ENCODE measurements at regions not wholly inside any gene's neighbourhood (a gene's known extent, or its start where the extent isn't known, plus 50 kb on each side); places are given as distances from the start of the nearest gene placed in this dataset.
"Not testable (repeated sequence)": the region's sequence is repeated elsewhere in the genome, so short reads cannot be mapped to it uniquely, and the experiment has no call there.

- no peak for DNase-seq (ENCODE audit: low read depth)
- TF ChIP-seq CTCF (IDR thresholded peaks at IDR 0.05; ENCODE audit: insufficient read depth, low read depth, low read length), result no peak
- no peak overlapping the region for H3K4me3 ChIP-seq (ENCODE audit: low read depth, low read length)
These were observed 227.1 kb upstream of the CYLC2 start for GRCh38 chr9:102768002-102768401.

GRCh38 chr9:102767076-102767475, 228.1 kb upstream of the CYLC2 start:
- H3K4me3 ChIP-seq (ENCODE audit: low read depth, low read length), result no peak overlapping the region
- no peak for DNase-seq (ENCODE audit: low read depth)
- no peak for TF ChIP-seq CTCF (IDR thresholded peaks at IDR 0.05; ENCODE audit: insufficient read depth, low read depth, low read length)

GRCh38 chr9:102740578-102740977, 254.6 kb upstream of the CYLC2 start:
- no peak for TF ChIP-seq CTCF (IDR thresholded peaks at IDR 0.05; ENCODE audit: insufficient read depth, low read depth, low read length)
- no peak for DNase-seq (ENCODE audit: low read depth)
- no peak overlapping the region for H3K4me3 ChIP-seq (ENCODE audit: low read depth, low read length)

- no peak for TF ChIP-seq CTCF (IDR thresholded peaks at IDR 0.05; ENCODE audit: insufficient read depth, low read depth, low read length)
- no peak overlapping the region for H3K4me3 ChIP-seq (ENCODE audit: low read depth, low read length)
- DNase-seq (ENCODE audit: low read depth), result no peak
These were observed 266.2 kb upstream of the CYLC2 start for GRCh38 chr9:102728946-102729345.

- no peak overlapping the region for H3K4me3 ChIP-seq (ENCODE audit: low read depth, low read length)
- DNase-seq (ENCODE audit: low read depth), result no peak
These were observed 280.9 kb upstream of the CYLC2 start for GRCh38 chr9:102714184-102714583.

GRCh38 chr9:102712910-102713309, 282.2 kb upstream of the CYLC2 start:
- DNase-seq (ENCODE audit: low read depth), result not testable (repeated sequence)

More at GRCh38 chr9:102714184-102714583, 280.9 kb upstream of the CYLC2 start:
- TF ChIP-seq CTCF (IDR thresholded peaks at IDR 0.05; ENCODE audit: insufficient read depth, low read depth, low read length), result no peak

GRCh38 chr9:102700936-102701335, 294.2 kb upstream of the CYLC2 start:
- H3K4me3 ChIP-seq (ENCODE audit: low read depth, low read length), result no peak overlapping the region
- no peak for DNase-seq (ENCODE audit: low read depth)
- no peak for TF ChIP-seq CTCF (IDR thresholded peaks at IDR 0.05; ENCODE audit: insufficient read depth, low read depth, low read length)

More at GRCh38 chr9:102712910-102713309, 282.2 kb upstream of the CYLC2 start:
- H3K4me3 ChIP-seq (ENCODE audit: low read depth, low read length), result not testable (repeated sequence)
